Adrenal gland (tissue), 5 donors: ENCODE measurements at regions not wholly inside any gene's neighbourhood (a gene's known extent, or its start where the extent isn't known, plus 50 kb on each side); places are given as distances from the start of the nearest gene placed in this dataset.

Experiments used
- POLR2A ChIP-seq, 2 donors: fragments of 450-650 bp; IDR thresholded peaks; one replicate each; pipeline ENCODE4 v1.6.1; 2017; ENCODE audit warnings: antibody characterized with exemption in 2 of 2, mild to moderate bottlenecking in 2 of 2, moderate library complexity in 1 of 2
- TF ChIP-seq, protein P1 (sequence below), 6 experiments: fragments of 450-650 bp in 4 of 6; fragments of 200-600 bp in 2 of 6; sonication (generic) in 1 of 6; IDR thresholded peaks; 1 replicate in 5 of 6; 2 replicates in 1 of 6; pipeline versions ENCODE4 v1.5.1 to v1.8.0; 2016 to 2021; ENCODE audit warnings: antibody characterized with exemption in 6 of 6, mild to moderate bottlenecking in 2 of 6, moderate library complexity in 1 of 6
- donor health status: DM: no; HTN: no; CAD: no.

DNA sequence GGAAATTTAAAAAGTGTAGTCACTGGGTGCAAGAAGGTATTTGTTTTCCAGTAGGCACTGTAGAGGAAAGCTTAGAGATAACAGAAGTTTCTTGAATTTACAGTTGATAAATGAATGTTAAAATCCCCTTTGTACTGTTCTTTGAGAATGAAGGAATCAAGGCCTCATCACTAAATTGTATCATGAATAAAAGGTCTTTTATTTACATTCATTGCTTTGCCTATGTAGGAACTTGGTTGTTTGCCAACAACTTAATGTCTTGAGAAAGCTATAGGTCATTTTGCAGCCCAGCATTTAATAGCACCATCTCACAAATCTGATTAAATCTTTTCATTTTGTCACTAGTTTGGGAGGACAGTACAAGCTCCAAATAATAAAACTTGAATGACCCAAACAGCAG, 213.9 kb upstream of the ITGA4 start:
- TF ChIP-seq, protein P1, sequence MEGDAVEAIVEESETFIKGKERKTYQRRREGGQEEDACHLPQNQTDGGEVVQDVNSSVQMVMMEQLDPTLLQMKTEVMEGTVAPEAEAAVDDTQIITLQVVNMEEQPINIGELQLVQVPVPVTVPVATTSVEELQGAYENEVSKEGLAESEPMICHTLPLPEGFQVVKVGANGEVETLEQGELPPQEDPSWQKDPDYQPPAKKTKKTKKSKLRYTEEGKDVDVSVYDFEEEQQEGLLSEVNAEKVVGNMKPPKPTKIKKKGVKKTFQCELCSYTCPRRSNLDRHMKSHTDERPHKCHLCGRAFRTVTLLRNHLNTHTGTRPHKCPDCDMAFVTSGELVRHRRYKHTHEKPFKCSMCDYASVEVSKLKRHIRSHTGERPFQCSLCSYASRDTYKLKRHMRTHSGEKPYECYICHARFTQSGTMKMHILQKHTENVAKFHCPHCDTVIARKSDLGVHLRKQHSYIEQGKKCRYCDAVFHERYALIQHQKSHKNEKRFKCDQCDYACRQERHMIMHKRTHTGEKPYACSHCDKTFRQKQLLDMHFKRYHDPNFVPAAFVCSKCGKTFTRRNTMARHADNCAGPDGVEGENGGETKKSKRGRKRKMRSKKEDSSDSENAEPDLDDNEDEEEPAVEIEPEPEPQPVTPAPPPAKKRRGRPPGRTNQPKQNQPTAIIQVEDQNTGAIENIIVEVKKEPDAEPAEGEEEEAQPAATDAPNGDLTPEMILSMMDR (IDR thresholded peaks at IDR 0.05) = no peak
- TF ChIP-seq POLR2A (IDR thresholded peaks at IDR 0.05) = no peak
